Pancreas (tissue), 10 donors: ENCODE measurements at regions not wholly inside any gene's neighbourhood (a gene's known extent, or its start where the extent isn't known, plus 50 kb on each side); places are given as distances from the start of the nearest gene placed in this dataset.
A peak's percentile ranks its signal among the peaks of the same experiment; 100 is the strongest.
"Not testable (repeated sequence)": the region's sequence is repeated elsewhere in the genome, so short reads cannot be mapped to it uniquely, and the experiment has no call there.

Experiments
- ATAC-seq, 4 donors: fragments of 200-7000 bp; cut with Tn5 transposase; one replicate each; pipeline versions ENCODE4 v1.8.0 to v1.9.1; 2020; ENCODE audit warnings: mild to moderate bottlenecking in 4 of 4, moderate library complexity in 4 of 4
- DNase-seq, 6 donors: peaks; one replicate each; pipeline ENCODE4 v3.0.0-alpha.2; 2020
- FAIRE-seq: peaks from 2 replicates; lab custom pipeline; 2012; peaks lifted over from hg19 to GRCh38; lab: Jason Lieb, UNC
- H3K27ac ChIP-seq, 4 donors: fragments of 200-600 bp; sonication (generic); 1 replicate in 3 of 4; 2 replicates in 1 of 4; pipeline versions ENCODE4 v1.5.0 to v1.8.0; 2020
- H3K27me3 ChIP-seq, 4 donors: fragments of 200-600 bp; one replicate each; pipeline ENCODE4 v1.8.0; 2021
- H3K36me3 ChIP-seq, 3 donors: fragments of 200-600 bp; sonication (generic) in 1 of 3; one replicate each; pipeline versions ENCODE4 v1.5.0 to v1.8.0; 2020 to 2021
- H3K4me1 ChIP-seq, 3 donors: fragments of 200-600 bp; one replicate each; pipeline ENCODE4 v1.8.0; 2021
- H3K4me3 ChIP-seq, 4 donors: fragments of 200-600 bp; sonication (generic) in 2 of 4; one replicate each; pipeline versions ENCODE4 v1.5.0 to v1.8.0; 2020 to 2021
- H3K9me3 ChIP-seq, 4 donors: fragments of 200-600 bp; one replicate each; pipeline ENCODE4 v1.8.0; 2021
- CTCF ChIP-seq, 4 donors: fragments of 200-600 bp; sonication (generic) in 3 of 4; IDR thresholded peaks; one replicate each; pipeline versions ENCODE4 v1.5.0 to v1.8.0; 2021; ENCODE audit warnings: antibody characterized with exemption in 4 of 4
- WGBS, 2 donors: extraction: QIAGEN DNeasy Blood & Tissue Kit; methylation state at CpG; one replicate each; pipeline ENCODE4 v1.1.7; 2013; 5-methylcytosine and 5-hydroxymethylcytosine counted together
- intact Hi-C, 3 donors: fragments of 100-400 bp; cut with DNase I; formaldehyde crosslinking; loops; one replicate each; pipeline versions ENCODE4 v1.11.1 to v1.14.2; 2022
- donor health status: healthy with polysubstance abuse.
- donor health status: DM: no; HTN: no; CAD: no; lungs with moderate emphysema.
- donor health status: DM: no; HTN: no; CAD: no.
- donor health status: control.
- donor health status: control.
- donor health status: Bipolar disorder and iron deficiency.
- donor health status: DM: yes; HTN: yes; CAD: no.
- donor health status: DM: no; HTN: no; CAD: no.
- donor health status: DM: no; HTN: no; CAD: no.
- donor health status: DM: yes; HTN: yes; CAD: no.

DNA sequence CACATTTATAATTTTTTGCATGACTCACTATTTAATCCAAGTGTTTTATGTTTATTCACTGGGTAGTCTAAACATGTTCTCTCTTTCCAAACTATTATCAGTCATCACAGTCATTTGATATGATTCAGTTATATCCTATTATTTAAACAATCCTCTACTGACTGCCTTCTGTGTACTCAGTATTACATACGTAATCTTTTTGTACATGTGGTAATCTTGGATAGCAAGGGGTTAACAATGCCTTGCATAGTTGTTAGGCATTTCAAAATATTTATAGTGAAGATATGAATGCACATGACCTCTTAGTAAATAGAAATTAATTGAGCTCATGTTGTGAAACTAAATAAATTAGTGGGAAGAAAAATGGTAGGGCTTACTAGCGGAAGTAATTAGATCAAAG lies 379.4 kb upstream of the KIAA1217 start:
- no peaks in the 10 kb centered on the region for H3K36me3 ChIP-seq
- no peak for DNase-seq
- intact Hi-C loops = no loop called here
- no peak for FAIRE-seq
- H3K9me3 ChIP-seq = no peaks in the 10 kb centered on the region
- H3K4me3 ChIP-seq = no peak overlapping the region
- TF ChIP-seq CTCF (IDR thresholded peaks at IDR 0.05) = no peak
- peak in 1 of 4 donors; percentile 25 for ATAC-seq
- H3K27ac ChIP-seq = no peak overlapping the region
- 45 to 49% methylated on average over 2 of the region's 2 CpGs for WGBS, 2 donors
- H3K4me1 ChIP-seq = peaks cover 0 to 8% (median 0%) of the 10 kb centered on the region in 3 donors
- no peaks in the 10 kb centered on the region for H3K27me3 ChIP-seq

- no peaks in the 10 kb centered on the region for H3K36me3 ChIP-seq
- no peaks in the 10 kb centered on the region for H3K9me3 ChIP-seq
- intact Hi-C loops = no loop called here
- H3K4me3 ChIP-seq = no peak overlapping the region
- DNase-seq (no peak), FAIRE-seq (no peak), ATAC-seq (peak in 1 of 4 donors; percentile 54)
- TF ChIP-seq CTCF (IDR thresholded peaks at IDR 0.05) = no peak
- no peaks in the 10 kb centered on the region for H3K27me3 ChIP-seq
- peaks cover 0 to 6% (median 0%) of the 10 kb centered on the region in 3 donors for H3K4me1 ChIP-seq
- H3K27ac ChIP-seq = no peak overlapping the region
These were observed 374.8 kb upstream of the KIAA1217 start for GRCh38 chr10:23834091-23834490.

DNA sequence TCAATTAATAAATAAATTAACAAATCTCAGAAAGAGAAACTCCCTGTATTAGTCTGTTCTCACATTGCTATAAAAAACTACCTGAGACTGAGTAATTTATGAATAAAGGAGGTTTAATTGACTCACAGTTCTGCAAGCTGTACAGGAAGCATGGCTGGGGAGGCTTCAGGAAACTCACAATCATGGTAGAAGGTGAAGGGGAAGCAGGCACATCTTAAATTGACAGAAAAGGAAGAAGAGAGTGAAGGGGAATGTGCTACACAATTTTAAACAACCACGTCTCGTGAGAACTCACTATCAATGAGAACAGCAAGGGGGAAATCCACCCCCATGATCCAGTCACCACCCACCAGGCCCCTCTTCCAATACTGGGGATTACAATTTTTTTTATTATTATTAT lies 358.3 kb upstream of the KIAA1217 start:
- Histone ChIP-seq H3K27ac (no peak overlapping the region), H3K4me1 (no peaks in the 10 kb centered on the region), H3K27me3 (no peaks in the 10 kb centered on the region), H3K4me3 (no peak overlapping the region), H3K36me3 (no peaks in the 10 kb centered on the region), H3K9me3 (no peaks in the 10 kb centered on the region)
- FAIRE-seq (no peak), DNase-seq (no peak), ATAC-seq (no peak)
- intact Hi-C loops = no loop called here
- 86 to 93% methylated on average over 2 of the region's 2 CpGs for WGBS, 2 donors
- no peak for TF ChIP-seq CTCF (IDR thresholded peaks at IDR 0.05)

GRCh38 chr10:23859598-23859997 lies 349.3 kb upstream of the KIAA1217 start:
- FAIRE-seq = no peak
- Histone ChIP-seq H3K27me3 (no peaks in the 10 kb centered on the region), H3K9me3 (no peaks in the 10 kb centered on the region), H3K4me3 (no peak overlapping the region), H3K36me3 (no peaks in the 10 kb centered on the region), H3K27ac (no peak overlapping the region), H3K4me1 (no peaks in the 10 kb centered on the region)
- no peak for DNase-seq
- TF ChIP-seq CTCF (IDR thresholded peaks at IDR 0.05) = no peak
- no peak for ATAC-seq
- WGBS, 2 donors = 65 to 86% methylated on average over 1 of the region's 1 CpG
- intact Hi-C loops = no loop called here

DNA sequence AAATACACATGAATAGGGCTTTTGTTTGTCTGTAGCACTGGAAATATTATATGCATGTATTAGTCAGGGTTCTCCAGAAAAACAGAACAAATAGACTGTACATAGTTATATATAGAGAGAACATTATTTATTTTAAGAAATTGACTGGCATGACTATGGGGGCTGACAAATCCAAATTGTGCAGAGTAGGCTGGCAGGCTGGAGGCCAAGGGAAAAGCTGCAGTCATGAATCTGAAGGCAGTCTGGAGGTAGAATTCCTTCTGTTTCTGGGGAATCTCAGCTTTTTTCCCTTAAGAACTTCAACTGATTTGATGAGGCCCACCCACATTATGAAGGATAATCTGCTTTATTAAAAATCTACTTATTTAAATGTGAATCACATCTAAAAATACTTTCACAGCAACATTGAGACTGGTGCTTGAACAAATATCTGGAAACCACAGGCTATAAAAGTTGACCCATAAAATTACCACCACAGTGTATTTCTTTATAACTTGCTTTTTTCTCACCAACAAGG lies 344.2 kb upstream of the KIAA1217 start:
- H3K9me3 ChIP-seq = no peaks in the 10 kb centered on the region
- H3K4me3 ChIP-seq = no peak overlapping the region
- FAIRE-seq (no peak), ATAC-seq (no peak), DNase-seq (no peak)
- no peaks in the 10 kb centered on the region for H3K27me3 ChIP-seq
- TF ChIP-seq CTCF (IDR thresholded peaks at IDR 0.05) = no peak
- H3K4me1 ChIP-seq = peaks cover 0 to 5% (median 0%) of the 10 kb centered on the region in 3 donors
- intact Hi-C loops = no loop called here
- no peak overlapping the region for H3K27ac ChIP-seq
- H3K36me3 ChIP-seq = no peaks in the 10 kb centered on the region

- H3K36me3 ChIP-seq, FAIRE-seq, ATAC-seq, H3K27me3 ChIP-seq, intact Hi-C loops, DNase-seq, H3K27ac ChIP-seq, H3K9me3 ChIP-seq, H3K4me3 ChIP-seq: not testable (repeated sequence)
- peaks cover 8 to 12% (median 10%) of the 10 kb centered on the region in 3 donors for H3K4me1 ChIP-seq
- WGBS, 2 donors = 81 to 91% methylated on average over 2 to 3 of the region's 5 CpGs
These were observed 342.0 kb upstream of the KIAA1217 start for GRCh38 chr10:23866985-23867384.
